ENCODE measurements at regions not wholly inside any gene's neighbourhood (a gene's known extent, or its start where the extent isn't known, plus 50 kb on each side); places are given as distances from the start of the nearest gene placed in this dataset.
"Not testable (repeated sequence)": the region's sequence is repeated elsewhere in the genome, so short reads cannot be mapped to it uniquely, and the experiment has no call there.

DNA sequence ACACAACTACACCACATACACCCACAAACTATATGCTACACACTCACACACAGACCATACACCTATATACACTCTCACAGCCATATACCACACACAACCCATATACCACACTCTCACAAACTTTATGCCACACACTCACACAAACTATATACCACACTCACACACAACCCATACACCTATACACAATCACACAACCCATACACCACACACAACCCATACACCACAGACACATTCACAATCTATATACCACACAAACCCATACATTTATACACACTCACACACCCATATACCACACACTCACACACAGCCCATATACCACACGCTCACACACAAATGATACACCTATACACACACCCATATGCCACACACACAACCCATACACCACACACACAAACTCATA lies 163.3 kb downstream of the TMEM121 start:
- no peak for DNase-seq (ENCODE audit: low read depth in 1 of 2, low spot score in 1 of 2)
- no peak overlapping the region for H3K4me3 ChIP-seq (replicated peaks; ENCODE audit: insufficient read depth, low read length)
- H3K27ac ChIP-seq (replicated peaks): no peak overlapping the region

DNA sequence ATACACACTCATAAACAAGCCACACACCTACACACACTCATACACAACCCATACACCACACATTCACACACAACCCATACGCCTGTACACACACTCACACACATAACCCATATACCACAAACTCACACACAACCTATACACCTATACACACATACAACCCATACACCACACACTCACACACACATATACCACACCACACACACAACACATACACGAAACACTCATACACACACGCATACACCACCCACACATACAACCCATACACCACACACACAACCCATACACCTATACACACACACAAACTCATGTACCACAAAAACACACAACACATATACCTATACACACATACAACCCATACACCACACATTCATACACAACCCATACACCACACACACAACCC lies 164.3 kb downstream of the TMEM121 start:
- TF ChIP-seq, protein P1, sequence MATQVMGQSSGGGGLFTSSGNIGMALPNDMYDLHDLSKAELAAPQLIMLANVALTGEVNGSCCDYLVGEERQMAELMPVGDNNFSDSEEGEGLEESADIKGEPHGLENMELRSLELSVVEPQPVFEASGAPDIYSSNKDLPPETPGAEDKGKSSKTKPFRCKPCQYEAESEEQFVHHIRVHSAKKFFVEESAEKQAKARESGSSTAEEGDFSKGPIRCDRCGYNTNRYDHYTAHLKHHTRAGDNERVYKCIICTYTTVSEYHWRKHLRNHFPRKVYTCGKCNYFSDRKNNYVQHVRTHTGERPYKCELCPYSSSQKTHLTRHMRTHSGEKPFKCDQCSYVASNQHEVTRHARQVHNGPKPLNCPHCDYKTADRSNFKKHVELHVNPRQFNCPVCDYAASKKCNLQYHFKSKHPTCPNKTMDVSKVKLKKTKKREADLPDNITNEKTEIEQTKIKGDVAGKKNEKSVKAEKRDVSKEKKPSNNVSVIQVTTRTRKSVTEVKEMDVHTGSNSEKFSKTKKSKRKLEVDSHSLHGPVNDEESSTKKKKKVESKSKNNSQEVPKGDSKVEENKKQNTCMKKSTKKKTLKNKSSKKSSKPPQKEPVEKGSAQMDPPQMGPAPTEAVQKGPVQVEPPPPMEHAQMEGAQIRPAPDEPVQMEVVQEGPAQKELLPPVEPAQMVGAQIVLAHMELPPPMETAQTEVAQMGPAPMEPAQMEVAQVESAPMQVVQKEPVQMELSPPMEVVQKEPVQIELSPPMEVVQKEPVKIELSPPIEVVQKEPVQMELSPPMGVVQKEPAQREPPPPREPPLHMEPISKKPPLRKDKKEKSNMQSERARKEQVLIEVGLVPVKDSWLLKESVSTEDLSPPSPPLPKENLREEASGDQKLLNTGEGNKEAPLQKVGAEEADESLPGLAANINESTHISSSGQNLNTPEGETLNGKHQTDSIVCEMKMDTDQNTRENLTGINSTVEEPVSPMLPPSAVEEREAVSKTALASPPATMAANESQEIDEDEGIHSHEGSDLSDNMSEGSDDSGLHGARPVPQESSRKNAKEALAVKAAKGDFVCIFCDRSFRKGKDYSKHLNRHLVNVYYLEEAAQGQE (IDR thresholded peaks at IDR 0.05; ENCODE audit: insufficient replicate concordance, low read depth): no peak
- TF ChIP-seq POLR2AphosphoS5 (IDR thresholded peaks at IDR 0.05; ENCODE audit: low read depth) (no peak), SPI1 (IDR thresholded peaks at IDR 0.05; ENCODE audit: borderline replicate concordance, low read depth) (no peak), GABPA (IDR thresholded peaks at IDR 0.05; ENCODE audit: low read depth) (no peak)
- TF ChIP-seq, protein P2, sequence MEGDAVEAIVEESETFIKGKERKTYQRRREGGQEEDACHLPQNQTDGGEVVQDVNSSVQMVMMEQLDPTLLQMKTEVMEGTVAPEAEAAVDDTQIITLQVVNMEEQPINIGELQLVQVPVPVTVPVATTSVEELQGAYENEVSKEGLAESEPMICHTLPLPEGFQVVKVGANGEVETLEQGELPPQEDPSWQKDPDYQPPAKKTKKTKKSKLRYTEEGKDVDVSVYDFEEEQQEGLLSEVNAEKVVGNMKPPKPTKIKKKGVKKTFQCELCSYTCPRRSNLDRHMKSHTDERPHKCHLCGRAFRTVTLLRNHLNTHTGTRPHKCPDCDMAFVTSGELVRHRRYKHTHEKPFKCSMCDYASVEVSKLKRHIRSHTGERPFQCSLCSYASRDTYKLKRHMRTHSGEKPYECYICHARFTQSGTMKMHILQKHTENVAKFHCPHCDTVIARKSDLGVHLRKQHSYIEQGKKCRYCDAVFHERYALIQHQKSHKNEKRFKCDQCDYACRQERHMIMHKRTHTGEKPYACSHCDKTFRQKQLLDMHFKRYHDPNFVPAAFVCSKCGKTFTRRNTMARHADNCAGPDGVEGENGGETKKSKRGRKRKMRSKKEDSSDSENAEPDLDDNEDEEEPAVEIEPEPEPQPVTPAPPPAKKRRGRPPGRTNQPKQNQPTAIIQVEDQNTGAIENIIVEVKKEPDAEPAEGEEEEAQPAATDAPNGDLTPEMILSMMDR (IDR thresholded peaks at IDR 0.05; ENCODE audit: insufficient read depth, low read length): no peak
- DNase-seq (ENCODE audit: low read depth in 1 of 2, low spot score in 1 of 2): no peak
- Histone ChIP-seq H3K27ac (replicated peaks) (no peak overlapping the region), H3K27me3 (ENCODE audit: insufficient read depth, poor library complexity, severe bottlenecking) (no peaks in the 10 kb centered on the region), H3K4me3 (replicated peaks; ENCODE audit: insufficient read depth, low read length) (no peak overlapping the region)

More for the DNA sequence above, 163.3 kb downstream of the TMEM121 start:
- H3K27me3 ChIP-seq (ENCODE audit: insufficient read depth, poor library complexity, severe bottlenecking): no peaks in the 10 kb centered on the region
- TF ChIP-seq GABPA (IDR thresholded peaks at IDR 0.05; ENCODE audit: low read depth) (no peak), POLR2AphosphoS5 (IDR thresholded peaks at IDR 0.05; ENCODE audit: low read depth) (no peak), SPI1 (IDR thresholded peaks at IDR 0.05; ENCODE audit: borderline replicate concordance, low read depth) (no peak)
- TF ChIP-seq, protein P1 (IDR thresholded peaks at IDR 0.05; ENCODE audit: insufficient replicate concordance, low read depth): no peak
- TF ChIP-seq, protein P2 (IDR thresholded peaks at IDR 0.05; ENCODE audit: insufficient read depth, low read length): no peak

DNA sequence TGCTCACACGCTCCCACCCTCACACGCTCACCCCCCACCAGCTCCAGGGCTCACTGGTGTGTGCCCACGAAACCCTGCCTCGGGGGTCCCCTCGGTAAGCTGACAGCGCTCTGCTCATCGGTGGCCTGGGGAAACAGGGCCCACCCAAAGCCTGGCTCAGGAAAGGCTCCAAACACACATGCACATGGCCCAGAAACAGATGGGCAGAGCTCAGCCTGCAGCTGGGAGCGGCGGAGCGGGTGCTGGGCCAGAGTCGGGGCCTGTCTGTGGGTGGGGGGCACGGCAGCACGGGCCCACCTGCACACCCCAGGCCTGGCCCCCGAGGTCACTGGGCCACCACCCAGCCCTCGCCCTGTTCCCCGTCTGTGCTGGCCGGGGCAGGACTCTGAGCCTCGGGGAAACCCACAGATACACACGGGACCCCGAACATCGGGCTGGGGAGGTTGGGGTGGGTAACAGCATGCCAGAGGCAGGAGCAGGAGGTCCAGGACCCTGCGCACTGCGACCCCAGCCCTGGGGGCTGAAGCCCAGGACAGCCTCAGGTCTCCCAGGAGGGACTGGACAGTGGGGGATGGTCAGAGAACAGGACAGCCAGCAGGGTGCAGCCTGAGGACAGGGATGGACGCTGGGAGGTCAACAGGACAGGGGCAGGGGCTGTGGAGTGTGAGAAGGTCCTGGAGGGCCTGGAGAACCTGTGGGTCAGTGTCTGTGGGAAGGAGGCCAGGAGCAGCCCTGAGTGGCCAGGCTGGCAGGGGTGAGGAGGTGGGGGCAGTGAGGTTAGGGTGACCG lies 165.1 kb downstream of the TMEM121 start:
- DNase-seq (ENCODE audit: low read depth in 1 of 2, low spot score in 1 of 2); H3K27ac ChIP-seq (replicated peaks): not testable (repeated sequence)

DNA sequence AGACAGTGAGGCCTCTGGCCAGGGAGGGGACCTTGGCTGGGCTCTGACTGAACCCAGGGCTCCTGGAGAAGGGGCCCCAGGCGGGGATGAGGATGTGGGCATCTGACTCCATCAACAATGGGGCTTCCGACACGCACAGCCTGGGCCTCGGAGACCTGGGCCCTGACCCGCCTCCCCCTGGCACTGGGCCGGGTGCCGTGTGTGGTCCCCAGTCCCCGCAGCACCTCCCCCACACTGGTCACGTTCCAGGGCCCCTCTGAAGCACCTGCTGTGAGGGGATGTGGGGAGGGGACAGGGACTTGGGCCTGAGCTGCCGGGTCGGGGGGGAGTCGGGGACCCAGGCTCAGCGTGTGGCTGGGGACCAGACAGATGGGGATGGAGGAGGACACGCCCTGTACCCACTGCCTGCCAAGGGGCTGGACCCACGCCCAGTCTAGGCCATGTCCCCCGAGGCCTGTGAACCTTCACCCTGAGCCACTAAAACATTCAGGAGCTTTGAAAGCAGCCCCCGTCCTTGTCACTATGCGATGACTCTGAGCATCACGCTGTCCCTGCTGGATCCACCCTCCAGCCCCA lies 165.8 kb downstream of the TMEM121 start:
- not testable (repeated sequence) for DNase-seq (ENCODE audit: low read depth in 1 of 2, low spot score in 1 of 2); H3K4me3 ChIP-seq (replicated peaks; ENCODE audit: insufficient read depth, low read length); H3K27ac ChIP-seq (replicated peaks); H3K27me3 ChIP-seq (ENCODE audit: insufficient read depth, poor library complexity, severe bottlenecking)

More for the DNA sequence above, 165.1 kb downstream of the TMEM121 start:
- not testable (repeated sequence) for H3K27me3 ChIP-seq (ENCODE audit: insufficient read depth, poor library complexity, severe bottlenecking); H3K4me3 ChIP-seq (replicated peaks; ENCODE audit: insufficient read depth, low read length)
